HEK293 (cell line): ENCODE measurements at regions not wholly inside any gene's neighbourhood (a gene's known extent, or its start where the extent isn't known, plus 50 kb on each side); places are given as distances from the start of the nearest gene placed in this dataset.

ENCODE experiments used
- PRDM6 ChIP-seq: fragments of 450-650 bp; formaldehyde crosslinking; IDR thresholded peaks from 2 replicates; pipeline ENCODE4 v1.5.1; 2017; ENCODE audit warnings: missing biosample characterization, missing genetic modification characterization
- SP2 ChIP-seq: fragments of 450-650 bp; formaldehyde crosslinking; IDR thresholded peaks from 2 replicates; pipeline ENCODE4 v1.5.1; 2016; ENCODE audit warnings: missing biosample characterization, missing genetic modification characterization
- ZNF292 ChIP-seq: fragments of 450-650 bp; formaldehyde crosslinking; IDR thresholded peaks from 2 replicates; pipeline ENCODE4 v1.5.1; 2016; ENCODE audit warnings: low read depth, missing biosample characterization, missing genetic modification characterization, borderline replicate concordance
- ZNF350 ChIP-seq: fragments of 450-650 bp; formaldehyde crosslinking; IDR thresholded peaks from 2 replicates; pipeline ENCODE4 v1.5.0; 2017; ENCODE audit warnings: missing biosample characterization, mild to moderate bottlenecking, missing genetic modification characterization
- ZNF354C ChIP-seq: fragments of 450-650 bp; formaldehyde crosslinking; IDR thresholded peaks from 2 replicates; pipeline ENCODE4 v1.5.1; 2016; ENCODE audit warnings: missing biosample characterization, missing genetic modification characterization, low read depth, borderline replicate concordance
- ZNF830 ChIP-seq: fragments of 450-650 bp; IDR thresholded peaks from 2 replicates; pipeline ENCODE4 v1.5.0; 2018; ENCODE audit warnings: missing biosample characterization, missing genetic modification characterization, low read depth, mild to moderate bottlenecking, moderate library complexity
- ZXDB ChIP-seq: fragments of 450-650 bp; formaldehyde crosslinking; IDR thresholded peaks from 2 replicates; pipeline ENCODE4 v1.5.1; 2016; ENCODE audit warnings: missing biosample characterization, missing genetic modification characterization
- TF ChIP-seq, protein P1 (sequence below): fragments of 450-650 bp; formaldehyde crosslinking; IDR thresholded peaks from 2 replicates; pipeline ENCODE4 v1.5.1; 2016; ENCODE audit warnings: missing biosample characterization, missing genetic modification characterization
- TF ChIP-seq, protein P2 (sequence below): fragments of 450-650 bp; formaldehyde crosslinking; IDR thresholded peaks from 2 replicates; pipeline ENCODE4 v1.5.1; 2017; ENCODE audit warnings: missing biosample characterization, missing genetic modification characterization
- TF ChIP-seq, protein P3 (sequence below): fragments of 450-650 bp; IDR thresholded peaks from 2 replicates; pipeline ENCODE4 v1.5.1; 2018; ENCODE audit warnings: missing biosample characterization, missing genetic modification characterization

DNA sequence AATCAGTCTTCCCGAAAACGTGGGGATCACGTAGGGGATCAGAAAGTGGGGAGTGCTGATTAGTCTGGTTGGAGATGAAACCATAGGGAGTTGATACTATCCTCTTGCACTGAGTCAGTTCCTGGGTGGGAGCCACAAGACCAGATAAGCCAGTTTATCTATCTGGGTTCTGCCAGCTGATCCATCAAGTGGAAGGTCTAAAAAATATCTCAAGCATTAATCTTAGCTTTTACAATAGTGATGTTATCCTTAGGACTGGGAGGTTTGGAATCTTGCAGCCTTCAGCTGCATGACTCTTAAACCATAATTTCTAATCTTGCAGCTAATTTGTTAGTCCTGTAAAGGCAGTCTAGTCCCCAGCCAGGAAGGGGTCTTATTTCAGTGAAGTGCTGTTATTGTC lies 2474.2 kb downstream of the PCDH9 start:
- TF ChIP-seq, protein P1, sequence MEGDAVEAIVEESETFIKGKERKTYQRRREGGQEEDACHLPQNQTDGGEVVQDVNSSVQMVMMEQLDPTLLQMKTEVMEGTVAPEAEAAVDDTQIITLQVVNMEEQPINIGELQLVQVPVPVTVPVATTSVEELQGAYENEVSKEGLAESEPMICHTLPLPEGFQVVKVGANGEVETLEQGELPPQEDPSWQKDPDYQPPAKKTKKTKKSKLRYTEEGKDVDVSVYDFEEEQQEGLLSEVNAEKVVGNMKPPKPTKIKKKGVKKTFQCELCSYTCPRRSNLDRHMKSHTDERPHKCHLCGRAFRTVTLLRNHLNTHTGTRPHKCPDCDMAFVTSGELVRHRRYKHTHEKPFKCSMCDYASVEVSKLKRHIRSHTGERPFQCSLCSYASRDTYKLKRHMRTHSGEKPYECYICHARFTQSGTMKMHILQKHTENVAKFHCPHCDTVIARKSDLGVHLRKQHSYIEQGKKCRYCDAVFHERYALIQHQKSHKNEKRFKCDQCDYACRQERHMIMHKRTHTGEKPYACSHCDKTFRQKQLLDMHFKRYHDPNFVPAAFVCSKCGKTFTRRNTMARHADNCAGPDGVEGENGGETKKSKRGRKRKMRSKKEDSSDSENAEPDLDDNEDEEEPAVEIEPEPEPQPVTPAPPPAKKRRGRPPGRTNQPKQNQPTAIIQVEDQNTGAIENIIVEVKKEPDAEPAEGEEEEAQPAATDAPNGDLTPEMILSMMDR (tag by site-specific recombination), result no peak
- TF ChIP-seq, protein P2, sequence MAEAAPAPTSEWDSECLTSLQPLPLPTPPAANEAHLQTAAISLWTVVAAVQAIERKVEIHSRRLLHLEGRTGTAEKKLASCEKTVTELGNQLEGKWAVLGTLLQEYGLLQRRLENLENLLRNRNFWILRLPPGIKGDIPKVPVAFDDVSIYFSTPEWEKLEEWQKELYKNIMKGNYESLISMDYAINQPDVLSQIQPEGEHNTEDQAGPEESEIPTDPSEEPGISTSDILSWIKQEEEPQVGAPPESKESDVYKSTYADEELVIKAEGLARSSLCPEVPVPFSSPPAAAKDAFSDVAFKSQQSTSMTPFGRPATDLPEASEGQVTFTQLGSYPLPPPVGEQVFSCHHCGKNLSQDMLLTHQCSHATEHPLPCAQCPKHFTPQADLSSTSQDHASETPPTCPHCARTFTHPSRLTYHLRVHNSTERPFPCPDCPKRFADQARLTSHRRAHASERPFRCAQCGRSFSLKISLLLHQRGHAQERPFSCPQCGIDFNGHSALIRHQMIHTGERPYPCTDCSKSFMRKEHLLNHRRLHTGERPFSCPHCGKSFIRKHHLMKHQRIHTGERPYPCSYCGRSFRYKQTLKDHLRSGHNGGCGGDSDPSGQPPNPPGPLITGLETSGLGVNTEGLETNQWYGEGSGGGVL, result no peak
- TF ChIP-seq SP2 (no peak), ZNF830 (tag by site-specific recombination) (no peak), ZXDB (tag by site-specific recombination) (no peak), ZNF292 (tag by site-specific recombination) (no peak), ZNF350 (no peak), ZNF354C (tag by site-specific recombination) (no peak), PRDM6 (tag by site-specific recombination) (no peak)
- TF ChIP-seq, protein P3, sequence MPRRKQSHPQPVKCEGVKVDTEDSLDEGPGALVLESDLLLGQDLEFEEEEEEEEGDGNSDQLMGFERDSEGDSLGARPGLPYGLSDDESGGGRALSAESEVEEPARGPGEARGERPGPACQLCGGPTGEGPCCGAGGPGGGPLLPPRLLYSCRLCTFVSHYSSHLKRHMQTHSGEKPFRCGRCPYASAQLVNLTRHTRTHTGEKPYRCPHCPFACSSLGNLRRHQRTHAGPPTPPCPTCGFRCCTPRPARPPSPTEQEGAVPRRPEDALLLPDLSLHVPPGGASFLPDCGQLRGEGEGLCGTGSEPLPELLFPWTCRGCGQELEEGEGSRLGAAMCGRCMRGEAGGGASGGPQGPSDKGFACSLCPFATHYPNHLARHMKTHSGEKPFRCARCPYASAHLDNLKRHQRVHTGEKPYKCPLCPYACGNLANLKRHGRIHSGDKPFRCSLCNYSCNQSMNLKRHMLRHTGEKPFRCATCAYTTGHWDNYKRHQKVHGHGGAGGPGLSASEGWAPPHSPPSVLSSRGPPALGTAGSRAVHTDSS (tag by site-specific recombination), result no peak
